ENCODE measurements at regions not wholly inside any gene's neighbourhood (a gene's known extent, or its start where the extent isn't known, plus 50 kb on each side); places are given as distances from the start of the nearest gene placed in this dataset.

- DNase-seq = peak; percentile 73
- intact Hi-C loops (cut with DNase I) = no loop called here
These were observed 432.7 kb upstream of the ASIC2 start for GRCh38 chr17:33725675-33726271.

GRCh38 chr17:33730131-33730530 lies 437.0 kb upstream of the ASIC2 start:
- H3K27ac ChIP-seq = no peak overlapping the region
- H3K27me3 ChIP-seq = peaks cover 10% of the 10 kb centered on the region
- H3K9me3 ChIP-seq = no peaks in the 10 kb centered on the region
- no peak overlapping the region for H3K4me3 ChIP-seq
- H3K36me3 ChIP-seq = no peaks in the 10 kb centered on the region
- H3K4me1 ChIP-seq = no peaks in the 10 kb centered on the region
- DNase-seq (no peak), ATAC-seq (no peak)
- TF ChIP-seq CTCF (IDR thresholded peaks at IDR 0.05) = no peak
- intact Hi-C loops (cut with DNase I) = no loop called here

More at GRCh38 chr17:33725675-33726271, 432.7 kb upstream of the ASIC2 start:
- no peak overlapping the region for H3K4me3 ChIP-seq
- no peaks in the 10 kb centered on the region for H3K4me1 ChIP-seq
- H3K9me3 ChIP-seq = no peaks in the 10 kb centered on the region
- ATAC-seq = peak; percentile 80
- no peak overlapping the region for H3K27ac ChIP-seq
- TF ChIP-seq CTCF (IDR thresholded peaks at IDR 0.05) = peak; percentile 56
- H3K36me3 ChIP-seq = no peaks in the 10 kb centered on the region
- peaks cover 14% of the 10 kb centered on the region for H3K27me3 ChIP-seq

- Histone ChIP-seq H3K9me3 (no peaks in the 10 kb centered on the region), H3K4me1 (no peaks in the 10 kb centered on the region), H3K4me3 (no peak overlapping the region), H3K36me3 (no peaks in the 10 kb centered on the region), H3K27ac (no peak overlapping the region), H3K27me3 (peaks cover 5% of the 10 kb centered on the region)
- TF ChIP-seq CTCF (IDR thresholded peaks at IDR 0.05) = no peak
- DNase-seq (no peak), ATAC-seq (no peak)
- intact Hi-C loops (cut with DNase I) = no loop called here
These were observed 439.0 kb upstream of the ASIC2 start for GRCh38 chr17:33732116-33732515.

GRCh38 chr17:33739714-33740113 lies 446.6 kb upstream of the ASIC2 start:
- intact Hi-C loops (cut with DNase I) = no loop called here
- Histone ChIP-seq H3K9me3 (no peaks in the 10 kb centered on the region), H3K4me1 (no peaks in the 10 kb centered on the region), H3K4me3 (no peak overlapping the region), H3K36me3 (no peaks in the 10 kb centered on the region), H3K27me3 (peaks cover 18% of the 10 kb centered on the region), H3K27ac (no peak overlapping the region)
- no peak for TF ChIP-seq CTCF (IDR thresholded peaks at IDR 0.05)
- no peak for DNase-seq
- ATAC-seq = no peak

GRCh38 chr17:33745047-33745760 lies 452.1 kb upstream of the ASIC2 start:
- Histone ChIP-seq H3K4me3 (no peak overlapping the region), H3K27ac (no peak overlapping the region), H3K9me3 (no peaks in the 10 kb centered on the region), H3K4me1 (no peaks in the 10 kb centered on the region), H3K36me3 (no peaks in the 10 kb centered on the region), H3K27me3 (peaks cover 13% of the 10 kb centered on the region)
- DNase-seq (no peak), ATAC-seq (no peak)
- TF ChIP-seq CTCF (IDR thresholded peaks at IDR 0.05) = no peak
- intact Hi-C loops (cut with DNase I) = no loop called here

All from upper lobe of right lung (tissue), 1 donor.